Activated CD4-positive, alpha-beta T cell treated with anti-CD3 and anti-CD28 coated beads for 48 hours (primary cell): ENCODE measurements at regions not wholly inside any gene's neighbourhood (a gene's known extent, or its start where the extent isn't known, plus 50 kb on each side); places are given as distances from the start of the nearest gene placed in this dataset.

Experiments used
- DNase-seq: peaks from one replicate; pipeline ENCODE4 v3.0.0-alpha.2; 2020

- no peak for DNase-seq
Measured at GRCh38 chr1:29823561-29823960, 587.2 kb downstream of the PTPRU start.

DNA sequence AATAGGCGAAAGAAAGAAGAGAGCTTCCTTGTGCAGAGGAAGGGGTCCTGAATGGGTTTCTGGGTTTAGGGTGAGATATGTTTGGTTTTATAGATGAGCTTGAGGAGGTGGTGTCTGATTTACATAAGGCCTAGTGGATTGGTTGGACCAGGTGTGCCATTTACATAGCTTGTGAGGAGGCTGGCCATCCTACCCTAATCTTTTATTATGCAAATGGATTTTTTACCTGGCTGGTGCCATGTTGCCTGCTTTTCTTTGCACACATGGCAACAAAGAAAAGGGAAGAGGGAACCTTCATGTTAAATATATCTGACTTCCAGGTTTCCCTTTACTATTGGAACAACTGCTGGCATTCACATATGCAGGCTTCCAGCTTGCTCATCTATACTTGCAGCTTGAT, 585.3 kb downstream of the PTPRU start:
- DNase-seq, result no peak

DNA sequence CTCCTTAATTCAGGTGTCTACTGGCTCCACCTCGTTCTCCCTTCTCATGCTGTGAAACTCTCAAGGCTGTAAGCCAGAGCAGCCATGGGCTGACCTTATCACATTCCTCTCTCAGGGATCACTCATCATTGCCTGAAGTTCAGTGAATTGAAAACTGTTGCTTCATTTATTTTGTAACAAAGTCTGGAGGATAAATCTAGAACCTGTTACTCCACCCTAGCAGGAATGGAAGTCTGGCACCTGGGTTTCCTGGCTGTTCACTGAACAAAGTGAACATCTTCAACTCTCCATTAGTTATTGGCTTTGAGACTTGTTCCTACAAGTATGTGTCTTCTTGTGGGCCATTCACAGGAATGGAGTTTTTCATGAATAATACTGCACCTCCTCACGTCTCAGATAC, 584.1 kb downstream of the PTPRU start:
- DNase-seq, result no peak

GRCh38 chr1:29812408-29813135, 576.2 kb downstream of the PTPRU start:
- DNase-seq, result no peak

- no peak for DNase-seq
Measured at GRCh38 chr1:29811727-29812407, 575.5 kb downstream of the PTPRU start.

DNA sequence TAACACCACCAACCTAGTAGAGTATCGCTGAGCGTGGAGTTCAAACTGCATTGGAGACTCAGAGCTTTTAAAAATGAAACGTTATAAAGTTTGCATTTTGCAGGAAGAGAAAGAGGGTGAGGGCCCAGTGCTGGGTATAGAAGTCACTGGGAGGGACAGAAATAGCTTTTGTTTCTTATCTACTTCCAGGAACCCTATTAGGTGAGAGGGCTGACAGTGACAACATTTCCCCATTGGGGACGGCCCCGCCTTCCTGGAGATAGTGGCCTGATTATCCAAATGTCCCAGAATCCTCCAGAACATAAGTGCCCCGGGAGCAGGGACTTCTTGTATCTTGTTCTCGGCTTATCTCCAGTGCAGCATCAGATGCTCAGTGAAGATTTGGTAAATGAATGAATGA, 574.9 kb downstream of the PTPRU start:
- DNase-seq, result no peak

- no peak for DNase-seq
Measured at GRCh38 chr1:29810121-29811120, 574.1 kb downstream of the PTPRU start.

GRCh38 chr1:29809446-29810120, 573.3 kb downstream of the PTPRU start:
- DNase-seq, result no peak

- DNase-seq, result no peak
Measured at GRCh38 chr1:29808141-29808995, 572.0 kb downstream of the PTPRU start.

- no peak for DNase-seq
Measured at GRCh38 chr1:29807689-29808088, 571.4 kb downstream of the PTPRU start.

DNA sequence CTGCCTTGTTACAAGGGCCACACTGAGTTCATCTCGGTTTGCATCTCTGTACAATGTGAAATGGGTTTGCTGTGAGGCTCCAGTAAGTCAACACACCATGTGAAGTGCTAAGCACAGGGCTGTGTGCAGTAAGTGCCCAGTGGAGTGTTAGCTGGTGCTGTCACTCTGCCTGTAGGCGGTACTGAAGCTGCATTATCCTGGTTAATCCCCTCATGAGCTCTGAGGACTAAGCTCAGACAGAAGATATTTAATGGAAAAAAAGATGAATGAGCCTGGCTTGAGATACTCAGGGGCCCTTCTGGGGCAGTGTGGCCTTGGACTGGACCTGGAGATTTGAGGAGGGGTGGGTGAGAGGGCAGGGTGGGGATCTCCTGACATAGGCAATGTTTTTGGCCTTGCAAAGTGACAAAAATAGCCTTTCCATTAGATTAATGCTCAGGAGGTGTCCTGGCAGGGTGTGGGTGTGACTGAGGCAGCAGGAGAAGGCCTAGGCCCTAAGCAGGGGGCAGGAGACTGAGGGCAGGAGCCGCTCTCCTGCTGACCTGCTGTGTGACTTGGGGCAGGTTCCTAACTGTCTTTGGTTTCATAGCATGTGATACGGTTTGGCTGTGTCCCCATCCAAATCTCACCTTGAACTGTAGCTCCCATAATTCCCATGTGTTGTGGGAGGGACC, 570.5 kb downstream of the PTPRU start:
- DNase-seq, result no peak

DNA sequence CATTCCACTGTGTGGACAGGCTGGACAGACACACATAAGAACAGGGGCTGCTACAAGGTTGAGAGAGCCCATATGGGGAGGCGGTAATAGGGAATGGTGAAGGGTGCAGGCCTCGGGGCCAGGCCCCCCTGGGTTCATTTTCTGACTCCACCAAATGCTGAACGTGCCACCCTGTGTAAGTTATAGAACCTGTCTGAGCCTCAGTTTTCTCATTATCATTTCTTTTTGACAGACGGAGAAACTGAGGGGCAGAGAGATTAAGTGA, 569.5 kb downstream of the PTPRU start:
- no peak for DNase-seq

DNA sequence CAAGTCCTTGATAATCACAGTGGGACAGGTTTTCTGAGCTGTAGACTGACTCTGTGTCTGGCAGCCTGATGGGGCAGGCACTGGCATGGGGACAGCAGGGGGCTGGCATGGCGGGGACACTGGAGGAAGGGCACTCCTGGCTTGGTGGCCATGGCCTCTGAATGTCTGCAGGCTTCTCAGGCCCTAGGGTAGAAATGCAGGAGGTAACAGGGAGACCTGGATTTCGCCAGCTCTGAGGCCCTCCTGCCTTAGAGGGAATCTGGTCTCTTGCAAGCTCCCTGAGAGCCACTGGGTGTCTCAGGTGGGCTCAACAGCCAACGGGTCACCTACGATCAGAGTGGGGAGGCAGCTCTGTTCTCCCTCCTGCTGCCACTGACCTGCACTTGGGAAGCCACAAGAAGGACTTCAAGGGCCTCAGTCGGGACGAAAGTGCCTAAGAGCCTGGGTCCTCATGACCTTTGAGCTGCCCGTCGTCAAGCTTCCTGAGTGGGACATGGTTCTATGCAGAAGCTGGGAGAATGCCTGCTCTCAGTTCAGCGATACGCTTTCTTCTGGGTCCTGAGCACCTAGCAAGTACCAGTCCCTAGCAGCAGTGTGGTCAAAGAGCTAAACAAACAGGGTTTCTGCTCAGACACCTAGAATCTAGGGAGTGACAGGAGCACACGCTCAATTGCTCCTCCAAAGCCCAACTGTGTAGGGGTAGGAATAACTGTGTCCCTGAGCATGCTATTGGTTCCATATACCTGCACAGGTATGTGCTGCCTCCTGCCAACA, 569.0 kb downstream of the PTPRU start:
- DNase-seq, result no peak

DNA sequence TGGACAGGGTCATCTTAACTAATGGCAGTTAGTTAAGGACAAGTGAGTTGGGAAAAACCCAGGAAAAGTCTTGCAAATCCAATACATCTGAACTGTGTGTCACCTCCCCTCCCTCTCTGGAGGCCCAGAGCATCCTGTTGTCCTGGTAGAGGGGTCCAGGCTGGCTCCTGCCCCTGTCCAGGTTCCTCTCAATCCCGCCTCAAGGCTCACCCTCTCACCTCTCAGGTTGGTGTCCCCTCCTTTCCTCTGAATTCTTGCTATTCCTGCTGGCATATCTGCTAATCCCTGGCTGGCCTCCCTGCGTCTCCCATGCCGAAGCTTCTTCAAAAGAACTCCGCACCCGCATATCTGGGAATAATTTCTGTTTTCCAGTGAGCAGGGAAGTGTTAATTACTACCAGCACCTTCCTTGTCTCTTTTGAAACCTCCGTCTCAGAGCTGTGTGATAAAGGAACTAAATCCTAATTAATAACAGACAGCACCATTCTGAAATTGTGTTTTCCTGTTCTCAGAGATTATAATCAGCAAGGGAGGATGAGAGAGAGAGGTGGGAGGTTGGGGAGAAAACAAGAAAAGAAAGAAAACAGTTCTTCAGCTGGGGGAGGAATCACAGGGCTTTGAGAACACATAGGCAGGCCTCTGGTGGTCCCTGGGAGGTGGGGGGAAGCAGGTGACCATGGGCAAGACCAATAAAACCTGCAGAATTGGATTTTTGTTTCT, 568.0 kb downstream of the PTPRU start:
- DNase-seq, result no peak

DNA sequence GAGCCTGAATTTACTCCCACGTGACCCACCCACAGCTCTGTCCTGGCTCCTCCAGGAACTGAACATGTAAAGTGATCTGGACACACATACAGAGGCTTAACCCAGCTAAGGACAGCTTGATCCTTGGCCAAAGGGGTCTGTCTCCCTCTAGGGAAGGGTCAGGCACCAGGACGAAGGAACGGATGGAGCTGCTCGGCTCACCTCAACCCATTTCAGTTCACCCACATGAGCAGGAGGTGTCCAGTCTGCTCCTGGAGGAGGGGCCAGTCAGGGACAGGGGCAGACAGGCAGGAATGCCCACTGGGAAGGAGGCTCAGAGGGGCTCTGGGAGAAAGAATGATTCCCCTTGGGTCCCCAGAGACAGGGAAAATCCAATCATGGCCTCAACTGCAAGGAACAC, 567.2 kb downstream of the PTPRU start:
- no peak for DNase-seq

DNA sequence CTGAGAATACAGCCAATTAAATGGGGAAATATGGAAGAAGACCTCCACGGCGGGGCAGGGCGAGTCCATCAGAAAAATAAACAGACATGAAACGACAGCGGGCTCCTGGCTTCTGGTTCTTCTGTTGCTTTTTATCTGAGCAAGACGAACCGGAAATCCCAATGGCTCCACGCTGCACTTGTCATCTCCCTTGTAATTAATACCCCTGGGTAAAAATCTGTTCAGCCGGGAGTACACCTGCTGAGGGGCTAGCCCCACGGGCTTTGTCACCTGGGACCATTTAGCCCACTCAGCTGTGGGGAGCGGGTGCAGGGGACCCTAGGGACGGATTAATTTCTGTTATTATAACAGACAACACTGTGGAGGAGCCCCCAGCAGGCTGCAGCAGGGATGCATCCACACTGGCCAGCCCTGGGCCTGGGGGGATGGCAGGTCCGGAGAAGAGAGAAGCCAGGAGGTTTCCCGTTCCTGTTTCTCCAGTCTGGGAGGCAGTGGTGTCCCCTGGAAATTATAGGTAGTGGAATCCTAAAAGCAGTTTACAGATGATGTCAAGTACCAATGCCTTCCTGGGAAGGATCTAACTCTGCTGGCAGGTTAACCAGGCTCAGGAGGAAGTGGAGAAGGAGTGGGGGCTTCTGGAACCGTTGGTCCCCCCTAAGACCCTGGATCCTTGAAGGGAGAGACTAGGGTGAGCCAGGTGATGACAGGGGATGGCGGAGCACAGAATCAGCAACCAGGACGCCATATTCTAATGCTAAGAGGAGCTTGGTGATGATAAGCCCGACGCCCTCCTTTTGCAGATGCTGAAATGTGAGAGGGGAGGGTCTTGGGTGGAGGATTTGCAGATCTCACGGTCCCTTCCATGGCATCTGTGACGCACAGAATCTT, 566.1 kb downstream of the PTPRU start:
- no peak for DNase-seq

DNA sequence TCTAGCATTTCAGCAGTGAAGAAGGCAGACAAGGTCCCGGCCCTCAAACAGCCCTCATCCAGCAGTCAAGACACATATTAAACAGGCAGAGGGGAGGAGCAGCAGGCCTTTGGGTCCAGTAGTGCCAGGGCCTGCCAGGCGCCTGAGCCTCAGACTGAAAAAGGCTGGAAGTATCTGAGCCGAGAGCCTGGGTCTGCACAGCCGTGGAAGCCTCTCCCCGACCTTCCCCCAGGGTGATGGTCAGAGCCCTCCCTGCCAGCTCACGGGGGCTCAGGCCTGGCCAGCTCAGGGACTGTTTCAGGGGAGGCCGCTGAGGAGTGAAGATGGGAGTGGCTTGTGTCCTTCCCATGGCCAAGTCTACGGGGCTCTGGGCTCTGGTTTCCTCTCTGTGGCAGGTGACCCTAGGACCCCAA, 565.2 kb downstream of the PTPRU start:
- DNase-seq, result no peak

- DNase-seq, result no peak
Measured at GRCh38 chr1:29801003-29801402, 564.7 kb downstream of the PTPRU start.

- DNase-seq, result no peak
Measured at GRCh38 chr1:29800522-29800956, 564.2 kb downstream of the PTPRU start.
